ENCODE measurements at regions not wholly inside any gene's neighbourhood (a gene's known extent, or its start where the extent isn't known, plus 50 kb on each side); places are given as distances from the start of the nearest gene placed in this dataset.
"Not testable (repeated sequence)": the region's sequence is repeated elsewhere in the genome, so short reads cannot be mapped to it uniquely, and the experiment has no call there.

- DNase-seq, result not testable (repeated sequence)
Measured at GRCh38 chr12:83427586-83428136, 741.0 kb downstream of the TMTC2 start.

GRCh38 chr12:83414981-83415380 is 728.3 kb downstream of the TMTC2 start:
- DNase-seq, result no peak

- no peak for DNase-seq
Measured at GRCh38 chr12:83408851-83409250, 722.1 kb downstream of the TMTC2 start.

GRCh38 chr12:83408146-83408545 is 721.4 kb downstream of the TMTC2 start:
- no peak for DNase-seq

GRCh38 chr12:83404521-83404920 is 717.8 kb downstream of the TMTC2 start:
- no peak for DNase-seq

GRCh38 chr12:83390186-83390585 is 703.5 kb downstream of the TMTC2 start:
- no peak for DNase-seq

GRCh38 chr12:83389237-83389996 is 702.7 kb downstream of the TMTC2 start:
- no peak for DNase-seq

GRCh38 chr12:83388551-83388950 is 701.8 kb downstream of the TMTC2 start:
- DNase-seq, result no peak

GRCh38 chr12:83386527-83387264 is 700.0 kb downstream of the TMTC2 start:
- no peak for DNase-seq

GRCh38 chr12:83378186-83378727 is 691.6 kb downstream of the TMTC2 start:
- no peak for DNase-seq

- no peak for DNase-seq
Measured at GRCh38 chr12:83365317-83365716, 678.6 kb downstream of the TMTC2 start.

GRCh38 chr12:83361475-83361874 is 674.8 kb downstream of the TMTC2 start:
- DNase-seq, result no peak

GRCh38 chr12:83361071-83361470 is 674.4 kb downstream of the TMTC2 start:
- DNase-seq, result no peak

- no peak for DNase-seq
Measured at GRCh38 chr12:83349907-83350611, 663.4 kb downstream of the TMTC2 start.

- DNase-seq, result no peak
Measured at GRCh38 chr12:83346333-83346732, 659.6 kb downstream of the TMTC2 start.

- no peak for DNase-seq
Measured at GRCh38 chr12:83343767-83344166, 657.1 kb downstream of the TMTC2 start.

- DNase-seq, result no peak
Measured at GRCh38 chr12:83335748-83336147, 649.0 kb downstream of the TMTC2 start.

GRCh38 chr12:83326666-83327065 is 640.0 kb downstream of the TMTC2 start:
- no peak for DNase-seq

GRCh38 chr12:83323866-83324265 is 637.2 kb downstream of the TMTC2 start:
- no peak for DNase-seq

GRCh38 chr12:83322809-83323208 is 636.1 kb downstream of the TMTC2 start:
- no peak for DNase-seq

GRCh38 chr12:83321971-83322370 is 635.3 kb downstream of the TMTC2 start:
- no peak for DNase-seq

- DNase-seq, result no peak
Measured at GRCh38 chr12:83320350-83320749, 633.6 kb downstream of the TMTC2 start.
